Muscle layer of colon (tissue), 2 donors: ENCODE measurements at regions not wholly inside any gene's neighbourhood (a gene's known extent, or its start where the extent isn't known, plus 50 kb on each side); places are given as distances from the start of the nearest gene placed in this dataset.

ENCODE experiments used
- H3K27ac ChIP-seq: one replicate; pipeline ENCODE4 v1.7.0; 2013; ENCODE audit warnings: low read depth, mild to moderate bottlenecking, low read length, moderate library complexity
- H3K27me3 ChIP-seq, 2 donors: one replicate each; pipeline ENCODE4 v1.7.0; 2013; ENCODE audit warnings: low read length in 2 of 2, mild to moderate bottlenecking in 2 of 2; ENCODE audit not compliant: insufficient read depth in 2 of 2, control insufficient read depth in 1 of 2
- H3K36me3 ChIP-seq: one replicate; pipeline ENCODE4 v1.7.0; 2013; ENCODE audit warnings: mild to moderate bottlenecking, low read length; ENCODE audit not compliant: insufficient read depth
- H3K4me1 ChIP-seq: one replicate; pipeline ENCODE4 v1.7.0; 2013; ENCODE audit warnings: mild to moderate bottlenecking, low read length; ENCODE audit not compliant: insufficient read depth
- H3K4me3 ChIP-seq, 2 donors: one replicate each; pipeline ENCODE4 v1.7.0; 2013; ENCODE audit warnings: low read length in 2 of 2, low read depth in 1 of 2, mild to moderate bottlenecking in 1 of 2, moderate library complexity in 1 of 2
- H3K9ac ChIP-seq: one replicate; pipeline ENCODE4 v1.7.0; 2013; ENCODE audit warnings: low read length
- H3K9me3 ChIP-seq: one replicate; pipeline ENCODE4 v1.7.0; 2013; ENCODE audit warnings: mild to moderate bottlenecking, low read length
- donor health status: abdominal sarcoma.
- donor health status: Adenocarcinoma of cecum.

DNA sequence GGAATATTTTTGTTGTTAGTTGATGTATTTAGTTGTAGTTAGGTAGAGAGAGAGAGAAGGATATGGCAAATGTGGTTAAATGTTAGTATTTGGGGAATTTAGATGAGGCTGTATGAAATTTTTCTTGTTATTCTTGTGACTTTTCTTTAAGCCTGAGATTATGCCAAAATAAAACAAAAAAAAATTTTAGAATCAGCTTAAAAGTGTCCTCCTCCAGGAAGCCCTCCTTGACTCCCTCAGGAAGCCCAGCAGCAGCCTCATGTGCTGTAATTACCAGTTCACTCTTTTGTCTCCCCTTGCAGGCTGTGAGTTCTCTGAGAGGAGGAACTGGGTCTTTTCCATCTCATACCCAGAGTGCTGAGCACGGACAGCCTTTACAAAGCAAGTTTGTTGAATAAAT lies 243.5 kb downstream of the TFCP2L1 start:
- H3K4me3 ChIP-seq, result no peak overlapping the region
- H3K36me3 ChIP-seq, result no peaks in the 10 kb centered on the region
- H3K27me3 ChIP-seq, result no peaks in the 10 kb centered on the region
- no peaks in the 10 kb centered on the region for H3K9me3 ChIP-seq
- H3K4me1 ChIP-seq, result no peaks in the 10 kb centered on the region
- no peak overlapping the region for H3K27ac ChIP-seq
- no peak overlapping the region for H3K9ac ChIP-seq

GRCh38 chr2:121043061-121043826 lies 241.8 kb downstream of the TFCP2L1 start:
- Histone ChIP-seq H3K27me3 (no peaks in the 10 kb centered on the region), H3K4me3 (no peak overlapping the region), H3K4me1 (no peaks in the 10 kb centered on the region), H3K36me3 (no peaks in the 10 kb centered on the region), H3K9me3 (no peaks in the 10 kb centered on the region), H3K27ac (no peak overlapping the region), H3K9ac (no peak overlapping the region)

DNA sequence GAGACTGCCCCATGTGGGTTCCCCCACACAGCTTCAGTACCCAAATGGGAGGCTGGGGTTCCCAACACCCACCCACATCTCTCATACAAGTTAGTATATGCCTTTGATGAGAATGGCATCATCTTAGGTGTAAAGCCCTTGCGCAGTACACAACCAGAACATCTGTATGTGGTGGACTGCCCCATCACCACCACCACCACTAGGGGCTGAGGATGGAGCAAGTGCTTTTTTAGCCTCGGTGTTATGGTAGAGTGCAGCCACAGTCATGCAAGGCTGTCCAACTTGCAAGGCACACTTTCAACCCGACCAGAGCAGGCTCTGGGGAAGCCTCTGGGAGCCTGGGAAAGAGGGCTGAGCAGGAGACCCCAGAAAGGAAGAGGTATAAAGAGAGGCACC lies 241.2 kb downstream of the TFCP2L1 start:
- H3K36me3 ChIP-seq, result no peaks in the 10 kb centered on the region
- no peaks in the 10 kb centered on the region for H3K27me3 ChIP-seq

GRCh38 chr2:121044412-121044811 lies 240.6 kb downstream of the TFCP2L1 start:
- Histone ChIP-seq H3K36me3 (no peaks in the 10 kb centered on the region), H3K27me3 (no peaks in the 10 kb centered on the region), H3K27ac (no peak overlapping the region), H3K4me3 (no peak overlapping the region), H3K4me1 (no peaks in the 10 kb centered on the region), H3K9ac (no peak overlapping the region), H3K9me3 (no peaks in the 10 kb centered on the region)

More for the DNA sequence above, 241.2 kb downstream of the TFCP2L1 start:
- Histone ChIP-seq H3K9me3 (no peaks in the 10 kb centered on the region), H3K27ac (no peak overlapping the region), H3K4me1 (no peaks in the 10 kb centered on the region), H3K4me3 (no peak overlapping the region), H3K9ac (no peak overlapping the region)

GRCh38 chr2:121045245-121045644 lies 239.8 kb downstream of the TFCP2L1 start:
- H3K27ac ChIP-seq, result no peak overlapping the region
- H3K9me3 ChIP-seq, result no peaks in the 10 kb centered on the region
- no peaks in the 10 kb centered on the region for H3K4me1 ChIP-seq
- no peaks in the 10 kb centered on the region for H3K36me3 ChIP-seq
- H3K4me3 ChIP-seq, result no peak overlapping the region
- H3K27me3 ChIP-seq, result no peaks in the 10 kb centered on the region
- H3K9ac ChIP-seq, result no peak overlapping the region

DNA sequence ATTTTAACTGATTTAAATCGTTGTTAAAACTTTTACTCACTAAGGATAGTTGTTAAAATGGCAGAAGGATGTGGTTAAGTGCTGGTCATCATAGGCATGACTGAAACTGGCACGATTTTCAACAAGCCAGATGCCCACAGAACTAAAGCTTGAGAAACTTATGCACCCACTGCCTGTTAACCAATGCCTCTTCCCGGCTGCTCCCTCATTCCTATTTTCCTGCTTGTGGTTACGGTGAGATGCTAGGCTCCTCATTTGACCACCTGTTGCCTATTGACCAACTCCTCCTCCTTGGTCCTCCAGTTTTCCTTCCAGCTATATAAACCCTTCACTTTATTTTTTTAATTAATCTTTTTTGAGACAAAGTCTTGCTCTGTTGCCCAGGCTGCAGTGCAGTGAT lies 238.7 kb downstream of the TFCP2L1 start:
- Histone ChIP-seq H3K27ac (no peak overlapping the region), H3K9ac (no peak overlapping the region), H3K27me3 (no peaks in the 10 kb centered on the region), H3K4me3 (no peak overlapping the region), H3K9me3 (no peaks in the 10 kb centered on the region), H3K36me3 (no peaks in the 10 kb centered on the region), H3K4me1 (no peaks in the 10 kb centered on the region)

DNA sequence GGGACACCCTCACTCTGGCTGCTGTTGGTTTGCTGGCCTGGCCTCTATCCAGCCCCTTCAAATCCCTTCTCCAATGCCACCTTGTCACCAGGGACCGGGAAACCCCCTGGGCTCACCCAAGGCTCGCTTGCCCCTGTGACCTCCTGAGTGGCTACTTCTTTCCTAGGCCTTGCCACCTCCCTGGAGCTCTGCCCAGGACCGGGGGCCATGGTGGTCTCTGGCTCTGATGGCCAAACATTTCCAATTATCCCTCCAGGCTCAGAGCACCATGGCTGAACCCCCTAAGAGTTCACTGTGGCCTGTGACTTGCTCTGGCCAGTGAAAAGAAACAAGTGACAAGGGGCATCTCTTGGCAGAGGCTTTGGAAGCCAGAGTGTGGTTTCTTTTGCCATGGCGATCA lies 237.6 kb downstream of the TFCP2L1 start:
- Histone ChIP-seq H3K36me3 (no peaks in the 10 kb centered on the region), H3K9ac (no peak overlapping the region), H3K9me3 (no peaks in the 10 kb centered on the region), H3K4me3 (no peak overlapping the region), H3K27me3 (no peaks in the 10 kb centered on the region), H3K27ac (no peak overlapping the region), H3K4me1 (no peaks in the 10 kb centered on the region)

DNA sequence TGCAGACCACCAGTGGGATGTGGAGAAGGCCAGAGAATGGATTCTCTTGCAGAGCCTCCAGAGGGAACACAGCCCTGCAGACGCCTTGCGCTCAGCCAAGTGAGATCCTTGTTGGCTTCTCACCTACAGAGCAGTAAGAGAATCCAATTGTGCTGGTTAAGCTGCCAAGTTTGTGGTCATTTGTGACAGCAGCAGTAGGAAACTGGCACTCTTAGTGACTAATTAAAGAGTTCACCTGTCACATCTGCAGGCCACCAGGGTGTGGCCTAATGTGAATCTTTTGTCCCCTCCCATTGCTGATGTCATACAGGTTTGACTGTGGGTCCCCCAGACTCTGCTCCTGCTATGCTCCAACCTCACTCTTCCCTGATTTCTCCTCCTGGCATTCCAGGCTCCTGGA lies 235.9 kb downstream of the TFCP2L1 start:
- H3K4me3 ChIP-seq, result no peak overlapping the region
- H3K9ac ChIP-seq, result no peak overlapping the region
- H3K9me3 ChIP-seq, result no peaks in the 10 kb centered on the region
- no peak overlapping the region for H3K27ac ChIP-seq
- H3K4me1 ChIP-seq, result no peaks in the 10 kb centered on the region
- no peaks in the 10 kb centered on the region for H3K36me3 ChIP-seq
- H3K27me3 ChIP-seq, result no peaks in the 10 kb centered on the region

DNA sequence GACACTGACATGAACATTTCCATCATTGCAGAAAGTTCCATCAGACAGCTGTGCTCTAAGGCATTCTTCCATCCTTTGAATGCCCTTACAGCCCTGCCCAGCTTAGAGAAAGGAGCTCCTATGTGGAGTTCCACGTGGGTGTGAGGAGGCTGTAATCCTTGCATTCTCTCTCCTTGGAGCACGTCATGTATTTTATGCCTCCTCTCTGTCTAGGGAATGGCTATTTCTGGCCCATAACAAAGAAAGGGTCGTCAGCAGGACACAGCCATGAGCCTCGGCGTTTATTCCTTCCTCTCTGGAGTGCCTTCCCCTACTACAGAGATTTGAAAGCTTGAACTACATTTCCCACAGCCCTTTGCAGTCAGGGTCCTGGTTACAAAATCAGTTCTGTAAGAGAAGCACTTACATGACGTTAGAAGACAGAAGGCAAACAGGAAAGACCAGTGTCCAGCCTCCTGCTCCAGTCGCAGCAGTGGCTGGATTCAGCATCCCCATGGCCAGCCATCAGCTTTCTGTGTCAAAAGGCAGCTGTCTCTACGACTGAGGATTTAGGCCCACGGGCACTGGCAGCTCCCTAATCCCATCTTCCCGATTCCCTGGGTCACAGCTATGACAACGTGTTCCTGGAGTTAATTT lies 234.9 kb downstream of the TFCP2L1 start:
- Histone ChIP-seq H3K27ac (no peak overlapping the region), H3K4me1 (no peaks in the 10 kb centered on the region), H3K4me3 (no peak overlapping the region), H3K9ac (no peak overlapping the region), H3K27me3 (no peaks in the 10 kb centered on the region), H3K36me3 (no peaks in the 10 kb centered on the region), H3K9me3 (no peaks in the 10 kb centered on the region)

- no peaks in the 10 kb centered on the region for H3K36me3 ChIP-seq
- no peaks in the 10 kb centered on the region for H3K27me3 ChIP-seq
- no peak overlapping the region for H3K27ac ChIP-seq
- no peaks in the 10 kb centered on the region for H3K4me1 ChIP-seq
- H3K4me3 ChIP-seq, result no peak overlapping the region
- no peak overlapping the region for H3K9ac ChIP-seq
- no peaks in the 10 kb centered on the region for H3K9me3 ChIP-seq
Observed at GRCh38 chr2:121051311-121051710, 233.7 kb downstream of the TFCP2L1 start.

DNA sequence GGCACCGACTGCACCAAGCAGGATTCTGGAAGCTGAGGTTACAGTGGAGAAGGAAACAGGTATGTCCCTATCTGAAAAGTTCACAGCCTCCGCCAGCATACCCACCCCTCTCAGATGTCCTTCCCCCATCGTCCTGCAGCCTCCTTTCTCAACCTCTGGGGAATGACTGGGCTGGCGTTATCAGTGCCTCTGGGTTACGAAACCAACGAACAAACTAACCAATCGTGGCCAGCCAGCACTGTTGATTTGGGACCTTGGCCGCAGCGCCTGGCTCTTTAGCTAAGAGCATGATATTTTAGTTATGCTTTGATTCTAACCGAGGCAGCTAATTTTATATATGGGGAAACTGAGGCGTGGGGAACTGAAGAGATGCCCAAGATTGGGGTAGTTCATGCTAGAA lies 233.0 kb downstream of the TFCP2L1 start:
- no peaks in the 10 kb centered on the region for H3K27me3 ChIP-seq
- no peak overlapping the region for H3K9ac ChIP-seq
- no peaks in the 10 kb centered on the region for H3K9me3 ChIP-seq
- no peaks in the 10 kb centered on the region for H3K4me1 ChIP-seq
- H3K4me3 ChIP-seq, result no peak overlapping the region
- H3K36me3 ChIP-seq, result no peaks in the 10 kb centered on the region
- no peak overlapping the region for H3K27ac ChIP-seq

DNA sequence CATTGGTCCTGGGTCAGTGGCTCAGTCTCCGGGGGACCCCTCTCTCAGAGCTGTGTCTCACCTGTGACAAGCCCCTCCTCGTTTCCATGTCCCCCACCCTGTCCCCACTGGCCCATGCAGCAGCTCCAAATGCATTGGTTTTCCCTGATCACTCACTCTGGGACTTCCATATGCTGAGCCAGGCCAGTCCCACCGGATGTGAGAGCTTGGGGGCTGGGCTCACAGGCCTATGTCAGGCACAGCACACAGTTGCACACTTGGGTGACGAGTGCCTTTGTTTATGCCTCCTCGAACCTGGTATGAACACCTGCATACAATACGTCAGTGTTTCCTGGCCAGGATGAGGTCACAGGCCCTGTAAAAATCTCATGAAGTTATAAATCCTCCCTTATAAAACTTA lies 232.5 kb downstream of the TFCP2L1 start:
- Histone ChIP-seq H3K9ac (no peak overlapping the region), H3K9me3 (no peaks in the 10 kb centered on the region), H3K4me3 (no peak overlapping the region), H3K4me1 (no peaks in the 10 kb centered on the region), H3K27me3 (no peaks in the 10 kb centered on the region), H3K36me3 (no peaks in the 10 kb centered on the region), H3K27ac (no peak overlapping the region)
